ENCODE measurements at regions not wholly inside any gene's neighbourhood (a gene's known extent, or its start where the extent isn't known, plus 50 kb on each side); places are given as distances from the start of the nearest gene placed in this dataset.

DNA sequence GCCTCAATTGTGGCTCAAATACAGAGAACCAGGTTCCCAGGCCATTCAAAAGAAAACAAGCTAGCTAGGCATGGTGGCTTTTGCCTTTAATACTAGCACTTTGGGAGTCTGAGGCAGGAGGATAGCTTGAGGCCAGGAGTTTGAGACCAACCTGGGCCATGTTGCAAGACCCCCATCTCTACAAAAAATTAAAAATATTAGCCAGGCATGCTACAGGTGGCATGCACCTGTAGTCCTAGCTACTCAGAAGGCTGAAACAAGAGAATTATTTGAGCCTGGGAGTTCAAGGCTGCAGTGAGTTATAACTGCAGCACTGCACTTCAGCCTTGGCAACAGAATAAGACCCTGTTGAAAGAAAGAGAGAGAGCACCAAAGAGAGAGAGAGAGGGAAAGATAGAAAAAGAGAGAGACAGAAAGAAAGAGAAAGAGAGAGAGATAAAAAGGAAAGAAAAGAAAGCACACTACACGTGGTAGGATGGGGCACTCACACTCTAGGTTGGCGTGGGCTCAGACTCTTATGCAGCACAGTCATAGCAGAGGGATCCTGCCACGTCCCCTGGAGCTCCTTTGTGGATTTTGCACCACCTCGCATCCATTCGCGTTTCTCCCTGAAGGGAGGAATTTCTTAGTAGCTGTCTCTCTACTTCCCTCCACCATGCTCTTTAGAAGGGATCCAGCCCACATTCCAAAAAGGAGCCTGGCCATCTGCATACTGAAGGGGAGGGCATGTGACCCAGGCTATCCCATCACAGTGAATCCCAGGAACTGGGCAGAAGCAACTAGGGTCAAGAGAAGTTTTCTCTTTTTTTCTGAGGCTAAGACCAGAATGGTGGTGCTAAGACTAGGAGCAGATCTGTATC is 789.9 kb downstream of the UQCRFS1 start:
- no peak for TF ChIP-seq POLR2A (IDR thresholded peaks at IDR 0.05)
- no peak for TF ChIP-seq POLR2AphosphoS5 (IDR thresholded peaks at IDR 0.05)
- TF ChIP-seq, protein P1, sequence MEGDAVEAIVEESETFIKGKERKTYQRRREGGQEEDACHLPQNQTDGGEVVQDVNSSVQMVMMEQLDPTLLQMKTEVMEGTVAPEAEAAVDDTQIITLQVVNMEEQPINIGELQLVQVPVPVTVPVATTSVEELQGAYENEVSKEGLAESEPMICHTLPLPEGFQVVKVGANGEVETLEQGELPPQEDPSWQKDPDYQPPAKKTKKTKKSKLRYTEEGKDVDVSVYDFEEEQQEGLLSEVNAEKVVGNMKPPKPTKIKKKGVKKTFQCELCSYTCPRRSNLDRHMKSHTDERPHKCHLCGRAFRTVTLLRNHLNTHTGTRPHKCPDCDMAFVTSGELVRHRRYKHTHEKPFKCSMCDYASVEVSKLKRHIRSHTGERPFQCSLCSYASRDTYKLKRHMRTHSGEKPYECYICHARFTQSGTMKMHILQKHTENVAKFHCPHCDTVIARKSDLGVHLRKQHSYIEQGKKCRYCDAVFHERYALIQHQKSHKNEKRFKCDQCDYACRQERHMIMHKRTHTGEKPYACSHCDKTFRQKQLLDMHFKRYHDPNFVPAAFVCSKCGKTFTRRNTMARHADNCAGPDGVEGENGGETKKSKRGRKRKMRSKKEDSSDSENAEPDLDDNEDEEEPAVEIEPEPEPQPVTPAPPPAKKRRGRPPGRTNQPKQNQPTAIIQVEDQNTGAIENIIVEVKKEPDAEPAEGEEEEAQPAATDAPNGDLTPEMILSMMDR (IDR thresholded peaks at IDR 0.05), result no peak
- Histone ChIP-seq H3K4me3 (no peak overlapping the region), H3K27ac (no peak overlapping the region), H3K4me1 (no peaks in the 10 kb centered on the region), H3K9me3 (peaks cover 0 to 2% of the 10 kb centered on the region in 2 donors), H3K36me3 (no peaks in the 10 kb centered on the region), H3K27me3 (peaks cover 0 to 9% of the 10 kb centered on the region in 2 donors)
- no peak for DNase-seq (ENCODE audit: low spot score in 2 of 2)
- intact Hi-C loops (cut with DNase I; ENCODE audit: low total_unique reads), result no loop called here

DNA sequence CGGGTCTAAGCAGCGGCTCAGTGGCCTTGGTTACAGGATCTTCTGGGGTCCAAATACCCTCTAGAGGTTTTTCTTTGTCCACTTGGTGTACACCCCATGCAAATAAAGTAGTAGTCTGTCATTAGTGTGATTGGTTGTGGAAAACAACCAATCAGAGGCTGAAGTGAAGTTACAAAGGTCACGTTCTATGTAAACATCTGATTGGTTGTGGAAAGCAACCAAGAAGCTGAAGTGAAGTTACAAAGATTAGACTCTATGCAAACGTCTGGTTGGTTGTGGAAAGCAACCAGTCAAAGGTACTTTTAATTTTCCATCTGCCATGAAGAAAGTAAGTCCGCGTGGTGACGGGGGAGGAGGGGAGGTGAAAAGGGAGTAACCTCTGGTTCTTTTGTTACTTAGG is 790.9 kb downstream of the UQCRFS1 start:
- Histone ChIP-seq H3K4me3 (no peak overlapping the region), H3K36me3 (no peaks in the 10 kb centered on the region), H3K27ac (no peak overlapping the region), H3K9me3 (peaks cover 0 to 10% of the 10 kb centered on the region in 2 donors), H3K4me1 (no peaks in the 10 kb centered on the region), H3K27me3 (peaks cover 0 to 8% of the 10 kb centered on the region in 2 donors)
- TF ChIP-seq, protein P1 (IDR thresholded peaks at IDR 0.05), result no peak
- TF ChIP-seq POLR2A (IDR thresholded peaks at IDR 0.05) (no peak), POLR2AphosphoS5 (IDR thresholded peaks at IDR 0.05) (no peak)
- intact Hi-C loops (cut with DNase I; ENCODE audit: low total_unique reads), result no loop called here
- no peak for DNase-seq (ENCODE audit: low spot score in 2 of 2)

DNA sequence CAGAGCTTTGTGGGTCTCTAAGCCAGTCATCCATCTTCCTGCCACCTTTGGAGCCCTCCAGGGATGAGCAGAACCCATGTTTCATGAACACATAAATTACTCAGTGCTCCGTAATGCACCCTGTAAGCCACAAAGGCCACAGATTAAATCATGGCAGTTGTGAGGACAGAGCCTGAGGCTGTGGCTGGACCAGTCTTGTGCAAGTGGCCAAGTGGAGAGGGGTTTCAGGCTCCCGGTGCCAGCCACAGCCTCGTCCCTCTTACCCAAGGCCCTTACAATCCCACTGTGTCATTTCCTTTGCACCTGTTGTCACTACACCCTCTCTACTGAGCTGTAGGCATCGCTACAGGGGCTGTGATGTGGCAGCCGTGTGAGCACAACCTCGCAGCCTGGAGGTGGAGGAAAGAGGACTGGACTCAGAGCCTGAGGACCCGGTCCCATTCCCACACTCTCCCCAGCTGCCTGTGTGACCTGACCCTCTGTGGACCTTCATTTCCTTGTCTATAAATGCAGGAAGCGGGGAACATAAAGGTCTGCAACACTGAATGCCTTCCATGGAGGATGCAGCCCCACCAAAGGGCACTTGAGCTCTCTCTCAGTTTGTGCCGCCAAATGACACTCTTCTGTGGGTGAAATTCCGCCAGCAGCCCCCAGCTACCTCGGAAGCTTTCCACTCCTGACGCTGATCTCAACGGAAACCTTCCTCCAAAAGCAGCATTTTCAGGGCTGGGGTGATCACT is 792.0 kb downstream of the UQCRFS1 start:
- H3K4me3 ChIP-seq, result no peak overlapping the region
- H3K4me1 ChIP-seq, result no peaks in the 10 kb centered on the region
- TF ChIP-seq, protein P1 (IDR thresholded peaks at IDR 0.05), result no peak
- TF ChIP-seq POLR2A (IDR thresholded peaks at IDR 0.05), result no peak
- TF ChIP-seq POLR2AphosphoS5 (IDR thresholded peaks at IDR 0.05), result no peak
- H3K9me3 ChIP-seq, result peaks cover 0 to 10% of the 10 kb centered on the region in 2 donors
- H3K27me3 ChIP-seq, result peaks cover 0 to 6% of the 10 kb centered on the region in 2 donors
- intact Hi-C loops (cut with DNase I; ENCODE audit: low total_unique reads), result no loop called here
- H3K36me3 ChIP-seq, result no peaks in the 10 kb centered on the region
- H3K27ac ChIP-seq, result no peak overlapping the region
- DNase-seq (ENCODE audit: low spot score in 2 of 2), result no peak

DNA sequence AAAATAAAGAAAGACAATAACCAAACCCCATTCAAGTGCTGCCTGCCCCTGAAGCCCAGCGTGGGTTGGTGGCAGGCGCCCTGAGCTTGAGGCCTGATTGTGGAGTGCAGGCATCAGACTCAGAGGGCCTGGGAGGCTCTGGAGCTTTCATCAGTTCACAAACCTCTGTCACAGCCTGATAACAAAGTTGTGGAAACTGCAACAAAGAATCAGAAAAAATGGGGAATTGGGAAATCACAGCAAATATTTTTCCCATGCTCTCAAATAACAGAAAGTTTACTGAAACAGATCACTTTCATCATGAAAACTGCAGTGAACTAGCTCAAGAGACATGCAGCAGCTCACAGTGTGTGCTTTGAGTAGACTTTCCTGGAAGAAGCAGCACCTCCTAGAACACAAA is 793.6 kb downstream of the UQCRFS1 start:
- no peaks in the 10 kb centered on the region for H3K36me3 ChIP-seq
- no peaks in the 10 kb centered on the region for H3K4me1 ChIP-seq
- no peak overlapping the region for H3K27ac ChIP-seq
- peaks cover 0 to 6% of the 10 kb centered on the region in 2 donors for H3K27me3 ChIP-seq
- peaks cover 0 to 10% of the 10 kb centered on the region in 2 donors for H3K9me3 ChIP-seq
- DNase-seq (ENCODE audit: low spot score in 2 of 2), result no peak
- intact Hi-C loops (cut with DNase I; ENCODE audit: low total_unique reads), result no loop called here
- no peak for TF ChIP-seq POLR2AphosphoS5 (IDR thresholded peaks at IDR 0.05)
- TF ChIP-seq, protein P1 (IDR thresholded peaks at IDR 0.05), result no peak
- no peak for TF ChIP-seq POLR2A (IDR thresholded peaks at IDR 0.05)
- no peak overlapping the region for H3K4me3 ChIP-seq

DNA sequence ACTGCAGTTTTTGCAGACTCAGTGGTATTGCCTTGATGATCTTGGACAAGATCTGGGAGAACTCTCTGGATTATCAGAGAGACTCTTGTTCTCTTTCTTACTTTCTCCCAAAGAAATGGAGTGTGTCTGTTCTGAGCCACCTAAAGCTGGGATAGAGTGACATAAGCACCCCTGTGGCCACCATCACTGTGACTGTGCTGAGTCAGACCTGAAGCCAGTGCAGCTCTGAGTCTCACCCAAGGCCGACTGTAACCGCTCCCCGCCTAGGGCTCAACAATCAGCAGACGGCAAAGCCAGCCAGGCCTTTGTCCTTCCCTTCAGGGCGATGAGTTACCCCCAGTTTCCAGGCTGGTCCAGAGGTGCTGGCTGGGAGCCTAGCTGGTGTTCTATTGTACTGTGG is 795.6 kb downstream of the UQCRFS1 start:
- Histone ChIP-seq H3K4me3 (no peak overlapping the region), H3K9me3 (peaks cover 0 to 10% of the 10 kb centered on the region in 2 donors), H3K36me3 (no peaks in the 10 kb centered on the region), H3K4me1 (no peaks in the 10 kb centered on the region), H3K27ac (no peak overlapping the region), H3K27me3 (peaks cover 0 to 6% of the 10 kb centered on the region in 2 donors)
- no peak for DNase-seq (ENCODE audit: low spot score in 2 of 2)
- intact Hi-C loops (cut with DNase I; ENCODE audit: low total_unique reads), result no loop called here
- TF ChIP-seq POLR2AphosphoS5 (IDR thresholded peaks at IDR 0.05), result no peak
- no peak for TF ChIP-seq POLR2A (IDR thresholded peaks at IDR 0.05)
- TF ChIP-seq, protein P1 (IDR thresholded peaks at IDR 0.05), result no peak
